BE2C (cell line): ENCODE measurements at regions not wholly inside any gene's neighbourhood (a gene's known extent, or its start where the extent isn't known, plus 50 kb on each side); places are given as distances from the start of the nearest gene placed in this dataset.

Experiments used
- DNase-seq: peaks from one replicate; pipeline ENCODE4 v3.0.0-alpha.2; 2020
- H3K27me3 ChIP-seq: fragments of 250-450 bp; sonication (Bioruptor Pico); 2 replicates; pipeline ENCODE4 v1.5.1; 2020; ENCODE audit warnings: mild to moderate bottlenecking
- H3K36me3 ChIP-seq: fragments of 250-450 bp; sonication (Bioruptor Pico); 2 replicates; pipeline ENCODE4 v1.5.1; 2020; ENCODE audit warnings: mild to moderate bottlenecking
- H3K4me1 ChIP-seq: fragments of 250-450 bp; sonication (Bioruptor Pico); 2 replicates; pipeline ENCODE4 v1.5.1; 2020
- H3K4me3 ChIP-seq: 2 replicates; pipeline ENCODE4 v1.5.1; 2011; ENCODE audit warnings: low read depth, low read length
- H3K9me3 ChIP-seq: fragments of 250-450 bp; sonication (Bioruptor Pico); 2 replicates; pipeline ENCODE4 v1.5.1; 2020
- TF ChIP-seq, protein P1 (sequence below): IDR thresholded peaks from 2 replicates; pipeline ENCODE4 v1.5.1; 2012; ENCODE audit warnings: mild to moderate bottlenecking, low read depth, low read length

DNA sequence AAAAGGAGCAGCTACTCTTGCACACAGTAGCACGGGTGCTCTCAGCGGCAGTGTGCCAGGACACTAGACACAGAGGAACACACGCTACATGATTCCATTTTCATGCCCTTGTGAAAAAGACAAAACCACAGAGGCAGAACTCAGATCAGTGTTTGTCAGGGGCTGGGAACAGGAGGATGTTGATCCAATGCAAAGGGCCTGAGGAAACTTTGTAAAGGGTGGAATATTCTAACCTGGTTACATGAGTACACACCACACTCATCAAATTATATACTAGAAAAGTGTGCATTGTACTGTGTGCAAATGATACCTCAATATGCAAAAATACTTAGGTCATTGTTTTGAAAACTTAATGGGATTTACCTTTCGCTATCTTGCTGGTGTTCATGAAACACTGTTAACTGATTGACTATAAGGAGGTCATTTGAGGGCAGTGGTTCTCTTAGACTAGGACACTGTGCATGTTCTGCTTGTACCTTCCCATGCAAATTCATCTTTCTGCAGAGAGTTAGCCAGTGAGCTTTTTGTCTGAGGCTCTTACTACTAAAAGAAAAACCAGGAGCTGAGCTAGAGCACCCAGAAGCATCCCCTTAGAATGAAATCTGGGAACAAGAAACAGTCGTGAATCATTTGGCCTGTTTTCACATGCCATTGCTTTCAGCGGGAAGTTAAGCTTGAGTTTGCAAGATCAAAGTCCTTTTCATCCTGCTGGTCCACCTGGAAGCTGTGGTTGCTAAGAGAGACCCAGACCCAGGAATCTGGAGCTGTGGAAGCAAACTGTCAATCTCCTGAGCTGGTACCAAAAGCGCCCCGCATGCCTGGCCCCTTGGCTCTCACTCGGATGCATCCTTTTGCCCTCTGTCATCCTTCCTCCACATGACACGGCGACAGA lies 204.8 kb downstream of the TTLL2 start:
- DNase-seq: no peak

DNA sequence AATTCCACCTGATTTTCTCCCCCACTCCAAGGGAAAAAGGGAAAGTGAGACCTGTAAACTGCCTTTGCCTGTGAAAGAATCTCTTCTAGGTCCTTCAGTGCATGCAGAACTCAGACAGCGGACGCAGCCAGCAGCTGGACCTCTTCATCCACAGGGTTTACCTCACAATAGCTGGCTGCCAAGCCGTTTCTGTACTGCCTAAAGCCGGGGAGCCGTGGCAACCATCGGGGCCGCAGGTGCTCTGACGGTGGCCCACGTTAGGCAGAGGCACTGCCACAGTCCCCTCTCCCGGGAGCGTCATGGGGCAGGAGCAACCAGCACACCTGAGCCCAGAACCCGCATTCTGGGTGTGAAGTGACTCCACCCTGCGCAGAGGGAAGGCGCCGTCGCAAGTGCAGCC lies 206.1 kb downstream of the TTLL2 start:
- Histone ChIP-seq H3K9me3 (no peaks in the 10 kb centered on the region), H3K4me3 (no peak overlapping the region), H3K27me3 (no peaks in the 10 kb centered on the region), H3K4me1 (no peaks in the 10 kb centered on the region), H3K36me3 (no peaks in the 10 kb centered on the region)
- no peak for DNase-seq
- TF ChIP-seq, protein P1, sequence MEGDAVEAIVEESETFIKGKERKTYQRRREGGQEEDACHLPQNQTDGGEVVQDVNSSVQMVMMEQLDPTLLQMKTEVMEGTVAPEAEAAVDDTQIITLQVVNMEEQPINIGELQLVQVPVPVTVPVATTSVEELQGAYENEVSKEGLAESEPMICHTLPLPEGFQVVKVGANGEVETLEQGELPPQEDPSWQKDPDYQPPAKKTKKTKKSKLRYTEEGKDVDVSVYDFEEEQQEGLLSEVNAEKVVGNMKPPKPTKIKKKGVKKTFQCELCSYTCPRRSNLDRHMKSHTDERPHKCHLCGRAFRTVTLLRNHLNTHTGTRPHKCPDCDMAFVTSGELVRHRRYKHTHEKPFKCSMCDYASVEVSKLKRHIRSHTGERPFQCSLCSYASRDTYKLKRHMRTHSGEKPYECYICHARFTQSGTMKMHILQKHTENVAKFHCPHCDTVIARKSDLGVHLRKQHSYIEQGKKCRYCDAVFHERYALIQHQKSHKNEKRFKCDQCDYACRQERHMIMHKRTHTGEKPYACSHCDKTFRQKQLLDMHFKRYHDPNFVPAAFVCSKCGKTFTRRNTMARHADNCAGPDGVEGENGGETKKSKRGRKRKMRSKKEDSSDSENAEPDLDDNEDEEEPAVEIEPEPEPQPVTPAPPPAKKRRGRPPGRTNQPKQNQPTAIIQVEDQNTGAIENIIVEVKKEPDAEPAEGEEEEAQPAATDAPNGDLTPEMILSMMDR: no peak

More for the DNA sequence above, 204.8 kb downstream of the TTLL2 start:
- H3K9me3 ChIP-seq: no peaks in the 10 kb centered on the region
- TF ChIP-seq, protein P1: no peak
- H3K4me1 ChIP-seq: no peaks in the 10 kb centered on the region
- no peak overlapping the region for H3K4me3 ChIP-seq
- no peaks in the 10 kb centered on the region for H3K36me3 ChIP-seq
- no peaks in the 10 kb centered on the region for H3K27me3 ChIP-seq

DNA sequence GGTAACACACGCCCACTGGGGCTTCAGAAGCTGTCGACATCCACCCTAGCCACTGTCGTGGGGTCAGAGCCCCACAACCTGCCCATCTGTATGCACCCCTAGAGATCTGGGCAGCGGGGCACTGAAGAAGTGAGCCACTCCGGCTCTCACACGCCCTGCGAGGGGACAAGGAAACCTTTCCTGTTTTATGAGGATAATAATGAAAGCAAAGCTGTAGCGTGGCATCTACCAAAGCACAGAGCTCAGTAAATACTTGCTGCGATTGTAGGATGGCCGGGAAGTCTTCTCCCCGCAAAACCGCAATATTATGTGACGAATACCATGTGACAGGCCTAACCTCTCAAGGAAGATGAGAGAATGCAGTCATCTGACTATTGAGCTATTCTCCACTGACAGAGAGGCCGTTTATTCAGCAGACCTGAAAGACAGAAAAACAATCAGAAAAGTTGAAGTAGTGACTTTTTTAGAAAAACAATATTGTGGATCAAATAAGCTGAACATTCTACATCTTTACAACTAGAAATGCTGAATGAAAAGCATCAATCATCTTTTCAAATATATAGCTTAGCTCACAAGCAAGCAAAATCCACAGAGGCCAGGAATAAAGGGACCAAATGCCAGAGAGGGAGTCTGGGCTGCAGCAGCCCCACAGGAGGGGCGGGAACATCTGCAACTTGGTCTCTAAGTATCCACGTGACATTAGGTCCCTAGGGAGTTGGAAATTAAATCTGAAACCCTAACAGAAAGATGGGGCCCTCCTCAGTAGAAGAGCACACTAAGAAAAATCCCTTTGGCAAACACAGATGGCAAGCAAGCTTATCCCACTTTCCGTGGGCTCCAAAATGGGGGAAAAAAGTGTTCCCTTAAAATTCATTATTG lies 207.8 kb downstream of the TTLL2 start:
- no peaks in the 10 kb centered on the region for H3K27me3 ChIP-seq
- H3K9me3 ChIP-seq: no peaks in the 10 kb centered on the region
- DNase-seq: peak; percentile 56
- TF ChIP-seq, protein P1: no peak
- no peaks in the 10 kb centered on the region for H3K4me1 ChIP-seq
- H3K36me3 ChIP-seq: no peaks in the 10 kb centered on the region
- H3K4me3 ChIP-seq: no peak overlapping the region

DNA sequence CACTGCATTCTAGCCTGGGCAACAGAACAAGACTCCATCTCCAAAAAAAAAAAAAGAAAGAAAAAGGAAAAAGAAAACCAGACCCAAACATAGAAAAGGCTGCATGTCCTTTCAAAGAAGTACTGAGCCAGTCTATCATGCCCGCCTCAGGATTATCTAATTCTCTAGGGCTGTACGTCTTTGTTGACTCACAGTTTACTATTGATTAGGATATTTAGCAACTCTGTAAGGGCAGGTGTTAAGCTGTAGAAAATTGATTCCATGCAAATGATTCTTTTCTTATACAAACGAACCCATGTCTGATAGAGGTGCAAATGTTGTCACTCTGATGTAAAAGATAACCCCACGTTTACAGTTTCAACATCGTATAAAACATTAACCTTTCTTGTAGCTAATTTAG lies 209.0 kb downstream of the TTLL2 start:
- TF ChIP-seq, protein P1: no peak
- no peaks in the 10 kb centered on the region for H3K36me3 ChIP-seq
- H3K4me3 ChIP-seq: no peak overlapping the region
- H3K4me1 ChIP-seq: no peaks in the 10 kb centered on the region
- H3K27me3 ChIP-seq: no peaks in the 10 kb centered on the region
- no peak for DNase-seq
- H3K9me3 ChIP-seq: no peaks in the 10 kb centered on the region

DNA sequence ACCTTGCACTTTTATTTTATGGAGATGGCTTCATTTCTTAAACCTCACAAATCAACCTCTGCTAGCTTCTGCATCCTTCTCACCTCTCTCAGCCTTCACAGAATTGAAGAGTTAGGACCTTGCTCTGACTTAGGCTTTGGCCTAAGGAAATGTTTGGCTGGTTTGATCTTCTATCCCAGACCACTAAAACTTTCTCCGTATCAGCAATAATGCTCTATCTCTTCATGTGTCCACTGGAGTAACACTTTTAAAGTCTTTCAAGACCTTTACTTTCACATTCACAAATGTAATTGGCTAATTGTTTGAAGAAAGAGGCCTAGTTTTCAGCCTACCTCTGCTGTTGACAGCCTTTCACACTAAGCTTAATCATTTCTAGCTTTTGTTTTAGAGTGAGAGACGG lies 212.9 kb downstream of the TTLL2 start:
- no peak for DNase-seq
- TF ChIP-seq, protein P1: no peak

More for the DNA sequence above, 212.9 kb downstream of the TTLL2 start:
- H3K36me3 ChIP-seq: no peaks in the 10 kb centered on the region
- no peak overlapping the region for H3K4me3 ChIP-seq
- H3K27me3 ChIP-seq: no peaks in the 10 kb centered on the region
- H3K4me1 ChIP-seq: no peaks in the 10 kb centered on the region
- no peaks in the 10 kb centered on the region for H3K9me3 ChIP-seq
